GM18511 (cell line): ENCODE measurements at regions not wholly inside any gene's neighbourhood (a gene's known extent, or its start where the extent isn't known, plus 50 kb on each side); places are given as distances from the start of the nearest gene placed in this dataset.

ENCODE experiments used
- ATAC-seq: cut with Tn5 transposase; IDR thresholded peaks from one replicate; pipeline ENCODE4 v1.9.1; 2021; ENCODE audit warnings: mild to moderate bottlenecking, moderate library complexity; ENCODE audit not compliant: unreplicated experiment

DNA sequence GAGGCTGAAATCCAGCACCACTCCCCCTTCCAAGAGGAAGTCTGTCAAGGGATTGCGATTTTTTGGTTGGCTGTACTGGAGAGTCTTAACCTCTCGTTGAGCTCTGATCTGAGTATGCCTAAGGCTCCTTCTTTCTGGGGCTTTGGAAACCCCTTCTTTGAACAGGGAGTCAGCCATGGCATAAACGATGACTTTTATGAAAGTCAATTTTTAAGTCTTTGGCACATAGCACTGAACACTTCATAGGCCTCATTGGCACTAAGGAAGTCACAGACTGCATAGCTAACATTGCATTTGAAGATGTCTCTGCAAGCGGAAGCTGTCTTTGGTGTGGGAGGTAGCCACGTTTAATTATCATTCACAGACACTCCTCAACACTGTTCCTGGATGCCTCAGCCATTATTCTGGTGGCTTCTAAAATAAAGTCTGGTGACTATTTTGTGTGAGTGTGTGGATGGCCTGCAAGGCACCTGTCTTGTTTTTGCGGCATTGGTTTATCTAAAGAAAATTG lies 148.2 kb upstream of the NCK2 start:
- ATAC-seq = no peak

DNA sequence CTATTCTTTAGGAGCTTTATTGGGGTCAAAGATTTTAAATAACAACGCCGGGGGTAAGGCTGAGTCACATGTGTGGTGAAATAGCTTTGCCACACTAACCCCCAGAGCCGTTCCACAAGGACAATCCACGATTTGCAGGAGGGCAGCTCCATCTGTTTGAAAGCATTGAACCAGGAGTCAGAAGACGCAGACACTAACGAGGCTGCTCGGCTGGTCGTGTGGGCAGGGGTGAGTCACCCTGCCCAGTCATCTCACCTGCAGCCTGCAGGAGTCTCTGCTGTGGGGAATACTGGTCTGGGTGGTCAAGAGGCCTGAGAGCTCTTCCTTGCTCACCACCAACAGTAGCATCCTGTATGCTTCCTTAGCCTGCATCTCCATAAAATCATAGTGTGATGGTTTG lies 149.2 kb upstream of the NCK2 start:
- no peak for ATAC-seq

DNA sequence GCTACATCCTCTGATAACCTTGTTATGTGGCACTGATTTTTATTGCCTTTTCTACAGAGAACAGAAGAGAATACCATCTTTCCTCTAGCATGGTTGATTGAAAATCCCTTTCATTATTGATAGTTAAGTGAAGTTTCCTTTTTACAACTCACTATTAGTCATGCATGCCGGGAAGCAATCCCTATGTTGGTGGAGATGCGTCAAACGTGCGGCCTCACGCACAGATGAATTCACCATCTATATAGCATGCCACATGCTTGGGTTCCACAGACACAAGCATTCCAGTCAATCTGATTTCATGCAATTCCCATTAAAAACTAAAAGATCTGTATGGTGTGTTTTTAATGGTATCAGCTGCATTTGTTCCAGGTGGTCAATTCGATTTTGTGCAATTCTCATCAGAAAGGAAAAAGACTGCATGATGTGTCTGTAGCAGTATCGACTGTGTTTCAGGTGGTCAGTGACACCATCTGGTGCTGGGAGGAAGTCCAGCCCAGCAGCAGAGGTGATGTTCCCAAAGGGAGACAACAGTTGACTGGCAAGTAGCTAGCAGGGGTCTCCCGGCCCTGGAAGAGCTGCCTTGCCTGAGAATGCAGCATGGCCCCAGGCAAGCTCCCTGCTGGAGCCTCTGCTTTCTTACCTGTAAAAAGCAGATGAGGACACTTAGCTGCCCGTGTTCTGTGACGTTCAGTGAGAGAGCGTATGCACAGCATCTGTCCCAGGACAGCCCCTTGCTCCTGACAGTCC lies 151.3 kb upstream of the NCK2 start:
- ATAC-seq = no peak

DNA sequence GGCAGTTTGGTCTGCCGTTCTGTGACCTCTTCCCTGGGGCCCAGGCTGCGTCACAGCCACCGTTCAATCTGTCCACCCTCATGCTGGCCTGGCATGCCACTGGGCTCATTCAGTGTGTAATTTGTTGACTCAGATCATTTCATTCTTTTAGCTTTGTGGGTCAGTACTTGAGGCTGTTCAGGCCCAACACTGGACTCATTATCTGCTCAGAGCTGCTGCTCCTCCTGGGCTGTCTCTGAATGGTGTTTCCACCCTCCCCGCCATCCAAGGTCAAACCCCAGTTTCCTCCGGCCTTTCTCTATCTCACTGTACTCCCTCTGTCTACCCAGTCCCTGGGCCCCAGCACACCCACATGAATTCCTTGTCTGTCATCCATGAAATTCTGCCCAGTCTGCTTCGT lies 152.4 kb upstream of the NCK2 start:
- ATAC-seq = no peak

DNA sequence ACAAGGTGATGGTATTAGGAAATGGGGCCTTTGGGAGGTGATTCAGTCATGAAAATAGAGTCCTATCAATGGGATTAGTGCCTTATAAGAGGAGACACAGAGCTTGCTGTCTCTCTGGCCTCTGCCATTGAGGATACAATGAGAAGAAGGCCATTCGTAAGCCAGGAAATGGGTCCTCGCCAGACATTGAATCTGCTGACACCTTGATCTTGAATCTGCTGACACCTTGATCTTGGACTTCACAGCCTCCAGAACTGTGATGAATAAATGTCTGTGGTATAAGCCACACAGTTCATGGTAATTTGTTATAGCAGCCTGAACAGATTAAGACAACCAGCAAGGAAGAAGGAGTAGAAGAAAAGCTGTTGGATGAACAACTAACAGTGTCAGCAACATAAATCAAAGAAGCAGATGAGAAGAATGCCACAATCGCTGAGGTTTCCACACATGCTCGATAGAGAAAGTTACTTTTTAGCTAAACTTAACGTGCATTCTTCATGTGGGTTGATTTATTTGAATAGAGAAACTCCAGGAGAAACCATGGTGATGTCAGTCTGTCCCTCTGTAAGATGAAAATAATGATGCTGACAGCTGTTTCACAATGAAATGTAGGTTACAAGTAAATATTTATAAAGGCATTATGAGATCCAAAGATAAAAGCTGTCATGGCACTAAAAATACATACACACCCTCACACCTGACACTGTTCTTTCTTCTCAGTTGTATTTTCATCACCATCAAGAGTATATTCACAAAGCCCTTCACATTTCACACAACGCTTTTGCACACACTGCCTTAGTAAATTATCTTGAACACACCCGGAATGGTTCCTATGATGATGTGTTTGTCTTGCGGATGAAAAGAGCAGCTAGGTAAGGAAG lies 153.7 kb upstream of the NCK2 start:
- no peak for ATAC-seq

DNA sequence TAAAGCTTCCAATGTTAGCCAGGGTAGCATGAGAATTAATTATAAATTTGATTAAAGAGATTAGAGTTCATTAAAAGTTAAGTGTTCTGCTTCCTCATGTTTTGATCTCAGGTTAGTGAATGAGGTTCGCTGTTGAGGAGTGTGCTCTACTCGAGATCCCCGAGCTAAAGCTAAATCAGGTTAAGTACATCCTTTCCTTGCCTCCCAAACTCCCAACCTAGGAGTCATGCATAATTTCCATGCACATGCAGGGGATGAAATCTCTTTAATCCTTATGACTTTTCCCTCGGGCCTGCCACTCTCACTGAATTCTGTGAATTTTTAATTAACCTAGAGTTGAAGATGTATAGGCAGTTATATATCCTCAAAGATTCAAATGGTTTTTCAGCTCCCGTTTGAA lies 156.1 kb upstream of the NCK2 start:
- no peak for ATAC-seq

DNA sequence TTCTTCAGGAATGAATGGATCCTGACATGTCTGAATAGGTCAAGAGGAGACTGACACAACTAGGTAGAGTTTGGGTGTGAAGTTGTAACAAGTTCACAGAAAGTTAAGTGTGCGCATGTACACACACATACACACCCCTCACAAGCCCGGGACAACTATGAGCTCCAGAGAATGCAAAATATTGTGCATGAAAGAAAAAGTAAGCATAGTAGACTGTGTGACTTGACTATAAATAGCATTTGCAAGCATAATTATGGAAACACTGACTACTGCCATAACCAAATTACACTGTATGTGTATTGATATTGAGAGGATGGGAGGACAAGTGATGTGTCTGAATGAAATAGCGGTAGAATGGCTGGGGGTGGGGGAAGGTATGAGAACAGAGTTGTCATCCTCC lies 157.1 kb upstream of the NCK2 start:
- ATAC-seq = no peak

DNA sequence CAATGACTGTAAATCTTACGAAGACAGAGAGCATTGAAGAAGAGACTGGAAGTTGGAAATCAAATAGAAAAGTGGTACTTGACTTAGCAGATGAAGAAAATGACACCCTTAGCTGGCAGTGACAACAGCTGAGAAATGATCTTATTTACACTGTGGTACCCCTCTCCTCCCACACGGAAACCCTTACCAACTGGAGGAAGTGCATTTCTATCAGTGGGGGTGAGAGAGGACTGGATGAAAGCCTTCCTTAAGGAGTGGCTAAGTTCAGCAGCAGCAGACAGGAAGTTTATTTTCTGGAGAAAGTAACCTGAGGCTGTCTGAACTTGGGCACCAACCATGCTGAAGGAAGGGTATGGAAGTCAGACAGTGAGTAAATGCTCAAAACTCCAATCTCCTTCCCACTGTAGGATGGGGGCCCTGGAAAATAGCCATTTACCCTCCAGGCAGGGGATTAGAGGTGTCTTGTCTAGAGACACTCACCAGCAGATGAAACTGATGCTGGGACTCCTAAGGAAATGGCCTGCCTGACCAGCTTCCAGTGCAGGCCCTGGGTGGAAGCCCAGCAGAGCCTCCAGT lies 160.2 kb upstream of the NCK2 start:
- ATAC-seq = no peak

DNA sequence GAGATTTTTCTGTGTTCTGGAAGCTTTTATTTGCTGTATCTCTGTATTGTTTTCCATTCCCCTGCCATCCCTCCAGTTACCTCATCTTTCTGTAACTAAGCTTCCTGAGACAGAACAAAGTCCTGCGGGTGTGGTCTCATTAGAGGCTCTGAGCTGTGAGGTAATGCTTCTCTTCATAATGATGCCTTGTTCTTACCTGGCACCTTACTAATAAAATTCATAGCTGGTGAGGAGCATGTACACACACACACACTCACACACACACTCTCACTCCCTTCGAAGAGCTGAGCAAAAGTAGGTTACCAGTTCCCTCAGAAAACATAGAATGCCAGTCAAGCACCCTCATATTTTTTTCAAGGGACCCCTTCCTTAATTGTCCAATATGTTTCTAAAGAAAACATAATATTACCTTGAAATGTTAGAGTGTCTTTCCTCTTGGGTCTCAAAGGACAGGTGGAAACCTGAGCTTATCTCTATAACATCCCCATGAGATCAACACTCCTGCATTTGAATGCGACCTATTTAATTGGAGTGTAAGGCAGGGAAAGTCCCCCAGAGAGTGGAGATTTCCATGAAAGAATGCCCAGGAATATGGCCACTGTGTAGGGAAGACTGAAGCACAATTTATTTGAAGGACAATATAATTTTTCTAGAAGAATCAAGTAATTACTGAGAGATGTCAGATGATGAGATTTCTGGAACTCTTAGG lies 161.6 kb upstream of the NCK2 start:
- no peak for ATAC-seq

DNA sequence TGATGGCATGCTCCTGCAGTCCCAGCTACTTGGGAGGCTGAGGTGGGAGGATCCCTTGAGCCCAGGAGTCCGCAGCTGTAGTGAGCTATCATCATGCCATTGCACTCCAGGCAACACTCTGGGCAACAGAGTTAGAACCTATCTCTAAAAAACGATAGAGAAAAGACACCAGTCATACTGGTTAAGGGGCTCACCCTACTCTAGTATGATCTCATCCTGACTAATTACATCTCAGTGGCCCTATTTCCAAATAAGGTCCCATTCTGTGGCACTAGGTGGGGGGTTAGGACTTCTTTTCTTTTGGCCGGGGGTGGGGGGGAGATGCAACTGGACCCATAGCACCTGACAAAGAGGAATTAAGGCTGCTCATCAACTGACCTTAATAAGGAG lies 163.2 kb upstream of the NCK2 start:
- no peak for ATAC-seq

DNA sequence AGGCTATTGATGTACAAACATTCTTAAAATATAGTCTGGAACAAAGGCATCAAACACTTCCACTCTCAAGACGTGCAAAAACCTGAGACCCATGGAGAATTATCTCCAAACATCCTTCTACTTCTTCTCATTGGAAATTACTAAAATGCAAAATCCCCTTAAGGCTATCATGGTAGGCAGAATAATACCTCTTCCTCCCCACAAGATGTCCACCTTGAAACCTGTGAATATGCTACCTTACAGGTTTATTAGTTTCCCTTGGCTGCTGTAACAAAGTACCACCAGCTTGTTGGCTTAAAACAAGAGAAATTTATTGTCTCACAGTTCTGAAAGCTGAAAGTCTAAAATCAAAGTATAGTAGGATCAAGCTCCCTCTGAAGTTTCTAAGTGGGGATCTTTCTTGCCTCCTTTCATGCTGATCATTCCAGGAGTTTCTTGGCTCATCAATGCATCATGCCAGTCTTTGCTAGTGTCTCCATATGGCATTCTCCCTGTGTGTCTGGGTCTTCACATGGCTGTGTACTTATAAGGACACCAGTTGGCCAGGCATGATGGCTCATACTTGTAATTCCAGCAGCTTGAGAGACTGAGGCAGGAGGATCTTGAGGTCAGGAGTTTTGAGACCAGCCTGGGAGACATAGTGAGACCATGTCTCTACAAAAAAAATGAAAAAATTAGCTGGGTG lies 163.7 kb upstream of the NCK2 start:
- ATAC-seq = no peak

DNA sequence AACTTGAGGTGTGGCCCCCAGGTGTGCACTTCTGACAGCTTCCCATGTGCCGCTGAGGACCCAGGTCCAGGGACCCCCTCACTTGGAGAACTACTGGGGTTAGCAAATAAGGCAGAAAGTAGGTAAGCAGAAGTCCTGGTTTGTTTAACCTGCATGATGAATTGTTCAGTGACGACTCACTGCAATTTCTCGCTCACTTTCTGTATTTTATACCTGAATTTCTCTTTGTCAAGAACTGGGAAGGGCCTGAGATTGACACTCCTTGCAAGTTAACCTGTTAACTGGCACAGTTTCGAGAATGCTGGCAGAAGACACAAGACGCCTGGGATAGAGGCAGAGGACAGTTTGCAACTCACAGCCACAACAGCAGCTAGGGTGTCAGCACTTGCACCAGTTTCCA lies 164.5 kb upstream of the NCK2 start:
- ATAC-seq = no peak

DNA sequence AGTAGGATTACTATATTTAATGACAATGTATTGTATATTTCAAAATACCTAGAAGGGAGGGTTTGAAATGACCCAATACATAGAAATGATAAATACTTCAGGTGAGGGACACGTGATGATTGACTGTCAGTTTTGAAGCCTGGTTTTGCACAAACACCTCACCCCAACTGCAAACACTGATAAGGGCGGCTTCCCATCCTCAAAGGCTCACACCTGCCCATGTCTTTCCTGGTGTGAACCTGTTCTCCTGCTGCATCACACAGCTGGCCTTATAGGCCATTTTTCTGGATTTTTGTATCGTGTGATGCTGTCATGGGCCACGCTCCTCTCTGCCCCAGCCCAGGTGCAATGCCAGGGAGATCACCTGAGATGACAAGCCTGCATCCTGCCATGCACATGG lies 166.5 kb upstream of the NCK2 start:
- no peak for ATAC-seq

DNA sequence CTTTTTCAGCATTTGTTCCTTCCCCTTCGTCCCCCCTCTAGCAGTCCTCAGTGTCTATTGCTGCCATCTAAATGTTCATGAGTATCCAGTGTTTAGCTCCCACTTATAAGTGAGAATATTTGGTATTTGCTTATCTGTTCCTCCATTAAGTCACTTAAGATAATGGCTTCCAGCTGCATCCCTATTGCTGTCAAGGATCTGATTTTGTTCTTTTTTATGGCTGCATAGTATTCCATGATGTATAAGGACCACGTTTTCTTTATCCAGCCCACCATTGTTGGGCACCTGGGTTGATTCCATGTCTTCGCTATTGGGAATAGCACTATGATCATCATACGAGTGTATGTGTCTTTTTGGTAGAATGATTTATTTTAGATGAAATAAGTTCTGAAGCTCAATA lies 166.9 kb upstream of the NCK2 start:
- no peak for ATAC-seq

DNA sequence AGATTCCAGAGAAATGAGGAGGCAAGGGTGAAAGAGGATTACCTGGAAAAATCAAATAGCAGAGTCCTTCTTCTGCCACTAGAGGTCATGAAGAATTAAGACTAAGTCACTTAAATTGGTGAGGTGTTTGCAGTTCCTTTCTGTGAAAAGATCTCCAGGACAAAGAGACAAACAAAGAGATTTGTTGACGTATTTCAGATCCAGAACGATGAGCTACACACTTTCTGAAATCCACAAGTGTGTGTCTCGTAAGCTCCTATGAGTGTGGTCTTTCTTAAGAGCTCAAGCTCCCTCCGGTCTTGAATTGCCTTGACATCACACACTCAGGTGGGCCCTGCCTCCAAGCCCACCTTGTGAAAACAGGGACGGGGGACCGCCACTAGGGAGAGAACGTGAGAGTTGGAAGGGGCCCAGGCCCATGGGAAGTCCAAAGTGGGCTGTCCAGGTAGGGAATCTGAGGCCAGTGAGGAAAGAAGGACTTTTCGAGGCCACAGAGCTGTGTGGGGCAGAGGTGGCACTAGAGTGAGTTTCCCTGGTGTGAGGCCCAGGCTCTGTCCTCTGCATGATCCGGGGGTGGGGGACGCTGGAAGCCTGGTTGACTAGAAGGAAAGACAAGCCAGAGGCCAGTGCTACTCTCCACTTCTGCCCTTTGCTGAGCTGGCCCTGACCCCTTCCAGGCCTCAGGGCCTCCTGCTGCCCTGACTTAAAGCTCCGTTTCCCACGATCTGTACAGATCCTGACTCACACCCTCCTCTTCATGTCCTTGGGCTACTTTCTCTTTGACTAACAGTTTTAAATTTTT lies 168.1 kb upstream of the NCK2 start:
- no peak for ATAC-seq

DNA sequence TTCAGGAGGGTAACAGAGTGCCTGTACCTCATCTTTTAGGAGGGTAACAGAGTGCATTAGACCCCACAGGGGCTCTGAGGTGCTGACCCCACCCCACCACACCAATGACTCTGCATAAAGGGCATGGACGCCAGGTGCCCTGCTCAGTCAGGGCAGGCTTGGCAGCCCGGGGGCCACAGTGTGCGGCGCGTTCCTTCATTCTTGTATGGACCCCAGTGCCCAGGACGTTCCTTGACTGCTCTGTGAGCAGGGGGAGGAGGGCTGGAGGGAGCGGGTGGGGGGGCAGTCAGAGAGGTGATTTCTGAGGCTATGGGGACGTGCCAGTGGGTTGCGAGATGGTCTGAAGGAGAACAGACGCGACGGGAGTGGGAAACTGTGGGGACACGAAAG lies 168.7 kb upstream of the NCK2 start:
- ATAC-seq = no peak

DNA sequence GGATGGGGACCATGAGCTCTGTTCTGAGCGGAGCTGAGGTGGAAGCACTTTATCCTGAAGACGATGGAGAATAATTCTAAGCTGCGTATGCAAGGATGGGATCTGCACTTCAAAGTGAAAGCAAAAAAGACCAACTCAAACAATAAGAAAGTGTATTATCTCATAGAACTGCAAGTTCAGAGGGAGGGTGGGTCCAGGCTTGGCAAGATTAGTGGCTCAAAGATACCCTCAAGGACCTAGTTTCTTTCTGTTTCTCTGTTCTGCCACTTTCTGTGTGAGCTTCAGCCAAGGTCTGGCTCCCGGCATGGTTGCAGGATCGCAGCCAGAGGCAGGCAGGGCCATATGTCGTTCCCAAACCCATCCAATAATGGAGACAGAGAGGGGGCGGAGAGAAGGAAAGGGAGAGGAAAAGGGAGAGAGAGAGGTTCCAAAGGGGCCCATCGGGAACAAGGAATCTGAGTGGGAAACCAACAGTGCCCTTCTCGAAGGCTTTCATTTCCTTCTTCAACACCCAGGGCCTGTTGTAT lies 169.2 kb upstream of the NCK2 start:
- no peak for ATAC-seq

DNA sequence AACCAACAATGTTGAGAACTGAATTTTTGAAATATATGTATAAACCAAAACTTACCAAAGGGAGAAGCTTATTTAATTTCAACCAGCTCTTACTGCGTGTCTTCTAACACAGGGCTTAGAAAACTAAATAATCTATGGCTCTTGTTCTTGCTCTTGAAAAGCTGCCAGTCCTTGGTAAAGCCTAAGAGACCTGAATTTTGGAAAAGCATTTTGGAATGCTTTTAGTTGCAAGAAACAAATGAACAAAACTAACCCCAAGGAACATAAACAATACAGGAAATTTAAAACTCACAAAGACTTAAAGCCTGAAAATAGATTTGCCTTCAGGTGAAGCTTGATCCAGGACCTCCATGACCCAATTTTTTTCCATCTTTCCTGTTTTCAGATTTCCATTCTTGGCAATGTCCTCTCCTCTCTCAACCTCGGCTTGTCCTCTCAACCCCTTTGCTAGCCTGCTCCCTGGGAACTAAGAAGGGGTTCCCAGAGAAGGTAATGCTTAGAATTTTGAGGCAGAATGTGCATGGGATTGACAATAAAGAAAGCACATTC lies 169.8 kb upstream of the NCK2 start:
- no peak for ATAC-seq

DNA sequence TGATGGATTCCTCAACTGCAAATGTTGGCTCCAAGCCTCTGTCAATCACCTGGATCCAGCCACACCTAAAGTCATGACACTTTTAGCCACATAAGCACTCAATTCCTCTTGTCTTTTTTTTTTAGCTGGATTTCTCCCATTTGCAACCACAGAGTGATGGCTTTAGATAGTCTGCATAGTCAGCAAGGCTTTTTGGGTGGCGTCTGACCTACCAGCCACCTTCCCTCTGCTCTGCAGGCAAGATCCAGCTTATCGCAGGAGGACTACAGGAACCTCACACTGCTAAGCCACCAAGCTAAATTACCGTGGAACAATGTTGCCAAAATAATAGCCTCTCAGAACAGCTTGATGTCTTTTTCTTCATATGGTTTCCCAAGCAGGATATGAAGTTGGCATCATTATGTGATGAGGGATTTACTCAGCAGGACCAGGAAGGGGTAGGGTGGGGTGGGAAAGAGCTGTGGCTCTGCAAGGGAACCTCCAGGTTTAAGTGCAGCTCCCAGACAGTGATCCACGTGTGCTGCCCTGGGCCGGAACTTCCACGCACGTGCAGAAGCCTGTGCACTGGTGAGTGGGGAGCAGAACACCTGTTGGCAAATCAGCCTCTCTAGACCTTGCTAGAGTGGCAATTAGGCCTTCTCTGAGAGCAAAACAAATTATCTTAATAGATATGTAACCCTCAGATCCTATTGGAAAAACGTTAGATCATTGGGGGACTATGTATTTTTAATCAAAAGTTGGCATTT lies 170.6 kb upstream of the NCK2 start:
- ATAC-seq = no peak
